ENCODE measurements at regions not wholly inside any gene's neighbourhood (a gene's known extent, or its start where the extent isn't known, plus 50 kb on each side); places are given as distances from the start of the nearest gene placed in this dataset.
A peak's percentile ranks its signal among the peaks of the same experiment; 100 is the strongest.

GRCh38 chr18:44537526-44537925, 143.2 kb upstream of the SETBP1 start:
- DNase-seq (ENCODE audit: low read depth): peak; percentile 95
- no peak for TF ChIP-seq CTCF (IDR thresholded peaks at IDR 0.05; ENCODE audit: insufficient read depth, low read length)
- H3K4me3 ChIP-seq (ENCODE audit: low read depth, low read length): no peak overlapping the region

DNA sequence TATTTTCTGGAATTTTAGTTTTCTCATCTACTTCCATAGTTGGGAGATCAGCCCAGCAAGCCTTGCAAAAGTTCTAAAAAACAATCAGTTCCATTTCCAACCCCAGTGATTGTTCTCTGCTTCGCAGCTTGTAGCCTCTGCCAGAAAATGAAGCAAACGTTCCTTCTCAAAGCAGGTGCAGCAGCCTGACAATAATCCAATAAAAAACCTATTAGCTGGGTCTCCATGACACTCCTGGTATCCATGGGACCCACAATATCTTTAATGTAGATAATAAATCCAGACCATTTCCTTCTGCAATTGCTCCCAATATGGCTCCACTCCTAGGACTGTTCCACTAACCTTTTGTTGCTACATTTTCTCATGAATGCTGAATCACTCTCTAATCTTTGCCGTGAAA, 140.8 kb upstream of the SETBP1 start:
- no peak for TF ChIP-seq CTCF (IDR thresholded peaks at IDR 0.05; ENCODE audit: insufficient read depth, low read length)
- H3K4me3 ChIP-seq (ENCODE audit: low read depth, low read length): no peak overlapping the region
- DNase-seq (ENCODE audit: low read depth): no peak

- peak; percentile 40 for DNase-seq (ENCODE audit: low read depth)
- TF ChIP-seq CTCF (IDR thresholded peaks at IDR 0.05; ENCODE audit: insufficient read depth, low read length): no peak
- no peak overlapping the region for H3K4me3 ChIP-seq (ENCODE audit: low read depth, low read length)
Measured at GRCh38 chr18:44541159-44541558, 139.5 kb upstream of the SETBP1 start.

DNA sequence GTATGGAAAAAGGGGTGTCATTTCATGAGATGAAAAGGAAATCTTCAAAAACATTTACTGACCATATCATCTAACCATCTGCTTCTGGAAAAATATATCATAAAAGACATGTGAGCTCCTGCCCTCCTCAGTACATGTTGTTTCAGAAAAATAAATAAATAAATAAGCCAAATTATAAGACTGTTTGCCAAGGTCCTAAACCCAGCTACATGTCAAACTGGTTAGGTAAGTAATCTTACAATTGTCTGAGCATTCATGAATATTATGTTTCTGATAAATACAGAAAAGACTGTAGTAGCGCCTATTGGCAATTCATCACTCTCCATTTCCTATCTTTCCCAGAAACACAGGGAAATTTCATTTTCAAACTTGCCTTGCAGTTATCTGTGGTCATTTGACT, 138.9 kb upstream of the SETBP1 start:
- no peak for TF ChIP-seq CTCF (IDR thresholded peaks at IDR 0.05; ENCODE audit: insufficient read depth, low read length)
- no peak overlapping the region for H3K4me3 ChIP-seq (ENCODE audit: low read depth, low read length)
- no peak for DNase-seq (ENCODE audit: low read depth)

GRCh38 chr18:44543387-44543786, 137.3 kb upstream of the SETBP1 start:
- no peak for DNase-seq (ENCODE audit: low read depth)
- no peak for TF ChIP-seq CTCF (IDR thresholded peaks at IDR 0.05; ENCODE audit: insufficient read depth, low read length)
- no peak overlapping the region for H3K4me3 ChIP-seq (ENCODE audit: low read depth, low read length)

- DNase-seq (ENCODE audit: low read depth): no peak
- no peak for TF ChIP-seq CTCF (IDR thresholded peaks at IDR 0.05; ENCODE audit: insufficient read depth, low read length)
- H3K4me3 ChIP-seq (ENCODE audit: low read depth, low read length): no peak overlapping the region
Measured at GRCh38 chr18:44545359-44545985, 135.2 kb upstream of the SETBP1 start.

- TF ChIP-seq CTCF (IDR thresholded peaks at IDR 0.05; ENCODE audit: insufficient read depth, low read length): no peak
- DNase-seq (ENCODE audit: low read depth): no peak
Measured at GRCh38 chr18:44546954-44547353, 133.7 kb upstream of the SETBP1 start.

More at GRCh38 chr18:44546954-44547353, 133.7 kb upstream of the SETBP1 start:
- no peak overlapping the region for H3K4me3 ChIP-seq (ENCODE audit: low read depth, low read length)

Measured in fibroblast of the aortic adventitia (primary cell).